ENCODE measurements at regions not wholly inside any gene's neighbourhood (a gene's known extent, or its start where the extent isn't known, plus 50 kb on each side); places are given as distances from the start of the nearest gene placed in this dataset.

- TF ChIP-seq CTCF (IDR thresholded peaks at IDR 0.05), result no peak
- TF ChIP-seq ZFX (IDR thresholded peaks at IDR 0.05; ENCODE audit: borderline replicate concordance), result no peak
Measured at GRCh38 chr5:19064094-19064493, 923.9 kb downstream of the CDH18 start.

Measured in 22Rv1 (cell line).